Naive thymus-derived CD8-positive, alpha-beta T cell (primary cell): ENCODE measurements at regions not wholly inside any gene's neighbourhood (a gene's known extent, or its start where the extent isn't known, plus 50 kb on each side); places are given as distances from the start of the nearest gene placed in this dataset.

Experiments used
- ATAC-seq, 2 donors: fragments of 150-1000 bp; cut with Tn5 transposase in 1 of 2; sonication (Bioruptor Pico), chemical (Tn5 transposase) in 1 of 2; 1 replicate in 1 of 2; 2 replicates in 1 of 2; pipeline ENCODE4 v1.10.0; 2021; ENCODE audit warnings: mild to moderate bottlenecking in 2 of 2, moderate library complexity in 2 of 2
- POLR2A ChIA-PET: fragments of 350-600 bp; sonication (Branson Sonifier 250); formaldehyde crosslinking; loops from one replicate; lab custom pipeline; 2021; ENCODE audit warnings: antibody characterized with exemption; lab: Charles Lee
- DNase-seq, 10 donors: peaks; one replicate each; pipeline versions ENCODE4 v3.0.0 to v3.0.0-alpha.2; 2020 to 2022
- H3K27ac Mint-ChIP-seq, 10 donors: one replicate each; pipeline ENCODE4 v1.8.0; 2020 to 2022; ENCODE audit warnings: mild to moderate bottlenecking in 10 of 10, mixed read lengths in 10 of 10, moderate library complexity in 4 of 10, inconsistent platforms in 1 of 10
- H3K27me3 Mint-ChIP-seq, 5 donors: one replicate each; pipeline ENCODE4 v1.8.0; 2021 to 2022; ENCODE audit warnings: mixed read lengths in 5 of 5
- H3K36me3 Mint-ChIP-seq, 3 donors: one replicate each; pipeline ENCODE4 v1.8.0; 2020 to 2022; ENCODE audit warnings: mixed read lengths in 3 of 3, mild to moderate bottlenecking in 2 of 3, inconsistent platforms in 1 of 3
- H3K4me1 Mint-ChIP-seq, 4 donors: one replicate each; pipeline ENCODE4 v1.8.0; 2021 to 2022; ENCODE audit warnings: mixed read lengths in 4 of 4
- H3K4me3 Mint-ChIP-seq, 10 donors: one replicate each; pipeline ENCODE4 v1.8.0; 2020 to 2022; ENCODE audit warnings: mild to moderate bottlenecking in 10 of 10, mixed read lengths in 10 of 10, moderate library complexity in 6 of 10, inconsistent platforms in 1 of 10
- H3K9me3 Mint-ChIP-seq, 9 donors: one replicate each; pipeline ENCODE4 v1.8.0; 2020 to 2022; ENCODE audit warnings: mixed read lengths in 9 of 9, mild to moderate bottlenecking in 3 of 9, inconsistent platforms in 1 of 9, moderate library complexity in 1 of 9

GRCh38 chr19:28350037-28350436 lies 862.9 kb downstream of the UQCRFS1 start:
- Mint-ChIP-seq H3K27ac (no peak overlapping the region), H3K9me3 (peaks cover 0 to 25% (median 7%) of the 10 kb centered on the region in 9 donors), H3K27me3 (peaks cover 0 to 5% (median 0%) of the 10 kb centered on the region in 5 donors), H3K36me3 (peaks cover 0 to 4% (median 0%) of the 10 kb centered on the region in 3 donors), H3K4me1 (no peaks in the 10 kb centered on the region), H3K4me3 (no peak overlapping the region)
- DNase-seq (no peak), ATAC-seq (no peak)
- POLR2A ChIA-PET, result no interaction called here

DNA sequence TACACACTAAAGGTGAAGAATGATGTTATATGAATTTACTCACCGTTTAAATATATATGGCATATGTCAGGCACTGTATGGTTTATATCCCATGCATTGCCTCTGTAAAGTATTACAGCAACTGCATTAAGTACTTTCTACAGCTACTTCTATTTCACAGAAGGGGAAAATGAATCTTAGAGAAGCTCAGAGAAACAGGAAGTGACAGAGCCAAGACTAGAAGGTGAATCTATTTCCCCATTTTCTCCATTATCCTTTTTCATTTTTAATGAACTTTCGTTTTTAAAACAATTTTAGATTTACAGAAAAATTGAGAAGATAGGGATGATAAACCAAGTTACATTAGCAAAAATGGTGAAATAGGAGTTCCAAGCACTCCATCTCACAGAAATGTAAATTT lies 863.3 kb downstream of the UQCRFS1 start:
- POLR2A ChIA-PET, result no interaction called here
- Mint-ChIP-seq H3K4me3 (no peak overlapping the region), H3K27ac (no peak overlapping the region), H3K36me3 (peaks cover 0 to 4% (median 0%) of the 10 kb centered on the region in 3 donors), H3K9me3 (peaks cover 0 to 25% (median 7%) of the 10 kb centered on the region in 9 donors), H3K27me3 (peaks cover 0 to 9% (median 0%) of the 10 kb centered on the region in 5 donors), H3K4me1 (no peaks in the 10 kb centered on the region)
- ATAC-seq (no peak), DNase-seq (no peak)

DNA sequence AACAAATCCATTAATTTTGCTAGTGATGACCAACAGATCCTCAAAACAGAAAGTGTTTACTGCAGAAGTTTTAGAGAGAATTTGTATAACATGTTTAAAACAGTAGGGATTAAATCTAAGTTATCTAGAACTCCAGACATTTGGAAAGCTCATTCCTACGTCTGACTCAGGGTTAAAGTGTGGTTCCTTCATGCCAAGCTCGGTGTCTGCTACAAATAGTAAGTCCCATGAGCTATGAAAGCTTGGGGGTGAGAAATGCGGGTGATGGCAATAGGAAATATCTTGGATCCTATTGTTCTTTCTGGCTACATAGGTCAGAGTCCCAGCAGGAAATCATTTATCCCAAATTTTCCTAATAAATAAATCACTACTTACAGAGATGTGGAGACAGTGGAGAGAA lies 867.1 kb downstream of the UQCRFS1 start:
- no peak for DNase-seq
- no peak overlapping the region for H3K4me3 Mint-ChIP-seq
- H3K9me3 Mint-ChIP-seq, result peaks cover 0 to 3% (median 0%) of the 10 kb centered on the region in 9 donors
- ATAC-seq, result no peak
- no peaks in the 10 kb centered on the region for H3K4me1 Mint-ChIP-seq
- POLR2A ChIA-PET, result no interaction called here
- peaks cover 0 to 2% (median 0%) of the 10 kb centered on the region in 3 donors for H3K36me3 Mint-ChIP-seq
- H3K27ac Mint-ChIP-seq, result no peak overlapping the region
- H3K27me3 Mint-ChIP-seq, result peaks cover 0 to 9% (median 0%) of the 10 kb centered on the region in 5 donors

- H3K36me3 Mint-ChIP-seq, result peaks cover 0 to 14% (median 0%) of the 10 kb centered on the region in 3 donors
- POLR2A ChIA-PET, result no interaction called here
- no peak for DNase-seq
- no peak for ATAC-seq
- peaks cover 3 to 17% (median 10%) of the 10 kb centered on the region in 9 donors for H3K9me3 Mint-ChIP-seq
- H3K4me3 Mint-ChIP-seq, result no peak overlapping the region
- H3K27me3 Mint-ChIP-seq, result peaks cover 0 to 5% (median 0%) of the 10 kb centered on the region in 5 donors
- no peak overlapping the region for H3K27ac Mint-ChIP-seq
- H3K4me1 Mint-ChIP-seq, result no peaks in the 10 kb centered on the region
These were observed 871.1 kb downstream of the UQCRFS1 start for GRCh38 chr19:28341810-28342350.

- Mint-ChIP-seq H3K4me3 (no peak overlapping the region), H3K4me1 (no peaks in the 10 kb centered on the region), H3K27me3 (peaks cover 0 to 4% (median 0%) of the 10 kb centered on the region in 5 donors)
These were observed 878.5 kb downstream of the UQCRFS1 start for GRCh38 chr19:28334419-28334818.

DNA sequence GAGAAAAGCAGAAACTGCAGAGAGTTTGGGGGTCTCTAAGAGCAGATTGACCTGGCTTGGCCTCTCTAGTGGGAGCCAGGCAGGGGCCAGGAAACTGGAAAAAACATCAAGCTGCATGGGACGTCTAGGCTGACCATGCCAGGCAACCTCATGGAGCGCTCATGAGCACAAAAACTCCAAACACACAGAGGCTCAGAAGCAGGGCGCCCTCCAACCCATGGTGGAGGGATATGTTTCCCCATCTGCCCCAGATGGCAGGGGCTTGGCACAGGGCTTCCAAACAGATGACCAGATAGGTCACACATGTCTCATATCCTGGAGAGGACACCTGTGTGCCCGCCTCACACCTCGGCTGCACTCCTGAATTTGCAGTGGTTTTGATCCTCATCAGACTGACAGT lies 879.0 kb downstream of the UQCRFS1 start:
- no peak for ATAC-seq
- no peak overlapping the region for H3K27ac Mint-ChIP-seq

More at GRCh38 chr19:28334419-28334818, 878.5 kb downstream of the UQCRFS1 start:
- no peak overlapping the region for H3K27ac Mint-ChIP-seq
- POLR2A ChIA-PET, result no interaction called here
- no peak for ATAC-seq
- H3K36me3 Mint-ChIP-seq, result peaks cover 0 to 5% (median 0%) of the 10 kb centered on the region in 3 donors
- DNase-seq, result no peak
- H3K9me3 Mint-ChIP-seq, result peaks cover 0 to 14% (median 7%) of the 10 kb centered on the region in 9 donors

GRCh38 chr19:28332886-28333285 lies 880.1 kb downstream of the UQCRFS1 start:
- Mint-ChIP-seq H3K27me3 (peaks cover 0 to 10% (median 0%) of the 10 kb centered on the region in 5 donors), H3K27ac (no peak overlapping the region), H3K36me3 (peaks cover 0 to 1% (median 0%) of the 10 kb centered on the region in 3 donors), H3K9me3 (peaks cover 0 to 22% (median 6%) of the 10 kb centered on the region in 9 donors), H3K4me1 (no peaks in the 10 kb centered on the region), H3K4me3 (no peak overlapping the region)
- DNase-seq (no peak), ATAC-seq (no peak)
- POLR2A ChIA-PET, result no interaction called here

More for the DNA sequence above, 879.0 kb downstream of the UQCRFS1 start:
- POLR2A ChIA-PET, result no interaction called here
- DNase-seq, result no peak
- Mint-ChIP-seq H3K9me3 (peaks cover 0 to 15% (median 8%) of the 10 kb centered on the region in 9 donors), H3K36me3 (peaks cover 0 to 2% (median 0%) of the 10 kb centered on the region in 3 donors), H3K4me1 (no peaks in the 10 kb centered on the region), H3K27me3 (peaks cover 0 to 6% (median 0%) of the 10 kb centered on the region in 5 donors), H3K4me3 (no peak overlapping the region)

DNA sequence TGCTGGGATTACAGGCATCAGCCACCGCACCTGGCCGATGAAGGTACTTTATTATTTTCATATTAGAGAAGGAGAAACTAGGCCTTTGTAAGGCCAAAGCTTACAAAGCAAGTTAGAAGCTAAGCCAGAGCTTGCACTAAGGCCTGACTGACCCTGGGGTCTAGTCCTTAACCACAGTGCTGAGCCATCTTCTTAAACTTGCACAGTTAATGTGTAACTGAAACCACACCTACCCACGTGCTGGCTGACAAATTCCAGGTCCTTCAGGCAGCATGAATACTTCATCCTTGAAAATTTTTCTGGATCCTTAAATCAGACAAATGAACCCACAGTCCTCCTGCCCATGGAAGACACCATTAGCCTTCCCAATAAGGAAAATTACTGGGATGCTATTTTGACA lies 880.6 kb downstream of the UQCRFS1 start:
- Mint-ChIP-seq H3K4me3 (no peak overlapping the region), H3K27me3 (peaks cover 0 to 10% (median 0%) of the 10 kb centered on the region in 5 donors), H3K27ac (no peak overlapping the region), H3K36me3 (peaks cover 0 to 1% (median 0%) of the 10 kb centered on the region in 3 donors), H3K4me1 (no peaks in the 10 kb centered on the region), H3K9me3 (peaks cover 0 to 22% (median 5%) of the 10 kb centered on the region in 9 donors)
- ATAC-seq, result no peak
- POLR2A ChIA-PET, result no interaction called here
- DNase-seq, result no peak

DNA sequence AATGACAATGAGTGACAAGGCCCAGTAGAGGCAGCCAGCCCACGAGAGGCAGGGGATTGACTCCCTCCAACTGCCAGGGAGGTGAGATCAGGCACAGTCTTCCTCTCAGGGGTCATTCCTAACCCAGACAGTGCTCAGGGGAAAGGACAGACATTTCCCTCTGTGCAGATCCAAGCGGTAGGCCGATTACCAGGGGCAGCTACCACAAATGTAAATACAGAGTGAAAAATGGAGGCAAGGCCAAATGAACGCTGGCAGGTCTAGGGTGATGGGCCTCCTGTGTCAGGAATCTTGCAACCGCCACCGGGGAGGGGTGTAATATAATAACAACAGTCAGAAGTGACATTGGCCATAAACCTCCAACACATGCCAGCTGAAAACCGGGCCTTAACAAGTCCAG lies 881.4 kb downstream of the UQCRFS1 start:
- H3K36me3 Mint-ChIP-seq, result peaks cover 0 to 1% (median 0%) of the 10 kb centered on the region in 3 donors
- H3K4me3 Mint-ChIP-seq, result no peak overlapping the region
- ATAC-seq (no peak), DNase-seq (no peak)
- no peak overlapping the region for H3K27ac Mint-ChIP-seq
- no peaks in the 10 kb centered on the region for H3K4me1 Mint-ChIP-seq
- H3K27me3 Mint-ChIP-seq, result peaks cover 0 to 10% (median 0%) of the 10 kb centered on the region in 5 donors
- H3K9me3 Mint-ChIP-seq, result peaks cover 0 to 22% (median 5%) of the 10 kb centered on the region in 9 donors
- POLR2A ChIA-PET, result no interaction called here

GRCh38 chr19:28330831-28331230 lies 882.1 kb downstream of the UQCRFS1 start:
- DNase-seq (no peak), ATAC-seq (no peak)
- H3K4me3 Mint-ChIP-seq, result no peak overlapping the region
- H3K9me3 Mint-ChIP-seq, result peaks cover 0 to 22% (median 5%) of the 10 kb centered on the region in 9 donors
- peaks cover 0 to under 1% (median 0%) of the 10 kb centered on the region in 4 donors for H3K4me1 Mint-ChIP-seq
- H3K36me3 Mint-ChIP-seq, result peaks cover 0 to 1% (median 0%) of the 10 kb centered on the region in 3 donors
- H3K27me3 Mint-ChIP-seq, result peaks cover 0 to 6% (median 0%) of the 10 kb centered on the region in 5 donors
- H3K27ac Mint-ChIP-seq, result no peak overlapping the region
- POLR2A ChIA-PET, result no interaction called here

DNA sequence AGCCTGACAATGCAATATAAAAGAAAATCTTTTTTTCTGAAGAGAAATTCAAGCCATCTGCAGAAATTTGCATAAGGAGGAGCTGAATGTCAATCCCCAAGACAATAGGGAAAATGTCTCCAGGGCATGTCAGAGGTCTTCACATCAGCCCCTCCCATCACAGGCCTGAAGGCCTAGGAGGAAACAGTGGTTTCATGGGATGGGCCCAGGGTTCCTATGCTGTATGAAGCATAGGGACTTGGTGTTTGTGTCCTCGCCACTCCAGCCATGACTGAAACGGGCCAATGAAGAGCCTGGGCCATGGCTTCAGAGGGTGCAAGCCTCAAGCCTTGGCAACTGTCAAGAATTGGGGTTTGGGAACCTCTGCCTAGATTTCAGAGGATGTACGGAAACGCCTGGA lies 883.5 kb downstream of the UQCRFS1 start:
- H3K9me3 Mint-ChIP-seq, result peaks cover 0 to 22% (median 1%) of the 10 kb centered on the region in 9 donors

GRCh38 chr19:28327905-28328304 lies 885.0 kb downstream of the UQCRFS1 start:
- peaks cover 0 to 3% (median 0%) of the 10 kb centered on the region in 4 donors for H3K4me1 Mint-ChIP-seq
- H3K27me3 Mint-ChIP-seq, result peaks cover 0 to 6% (median 0%) of the 10 kb centered on the region in 5 donors
- POLR2A ChIA-PET, result no interaction called here
- H3K27ac Mint-ChIP-seq, result no peak overlapping the region
- H3K9me3 Mint-ChIP-seq, result peaks cover 0 to 12% (median 1%) of the 10 kb centered on the region in 9 donors
- H3K36me3 Mint-ChIP-seq, result peaks cover 0 to 1% (median 0%) of the 10 kb centered on the region in 3 donors
- DNase-seq (no peak), ATAC-seq (no peak)
- no peak overlapping the region for H3K4me3 Mint-ChIP-seq

More for the DNA sequence above, 883.5 kb downstream of the UQCRFS1 start:
- no peak for DNase-seq
- ATAC-seq, result no peak
- Mint-ChIP-seq H3K27ac (no peak overlapping the region), H3K27me3 (peaks cover 0 to 6% (median 0%) of the 10 kb centered on the region in 5 donors), H3K36me3 (peaks cover 0 to 1% (median 0%) of the 10 kb centered on the region in 3 donors), H3K4me3 (no peak overlapping the region), H3K4me1 (peaks cover 0 to 3% (median 0%) of the 10 kb centered on the region in 4 donors)
- POLR2A ChIA-PET, result no interaction called here

DNA sequence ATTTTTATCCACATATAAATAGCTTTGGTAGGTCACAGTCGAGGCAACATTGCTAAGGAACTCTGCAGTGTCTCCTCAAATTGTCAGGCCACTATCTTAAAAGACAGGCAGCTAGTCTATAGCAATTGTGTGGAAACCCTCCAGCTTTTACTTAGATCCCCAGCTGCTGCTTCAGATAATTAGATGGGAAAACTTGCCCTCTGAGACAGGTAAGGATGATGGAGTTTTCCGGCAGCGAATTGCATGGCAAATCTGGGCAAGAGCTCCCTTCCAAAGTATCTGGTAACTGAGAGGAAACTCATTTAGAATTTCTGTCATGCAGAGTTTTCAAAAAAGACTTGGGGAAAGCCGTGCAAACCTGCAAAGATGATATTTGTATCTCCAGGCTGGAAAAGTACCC lies 886.2 kb downstream of the UQCRFS1 start:
- no peak overlapping the region for H3K4me3 Mint-ChIP-seq
- H3K9me3 Mint-ChIP-seq, result peaks cover 0 to 11% (median 1%) of the 10 kb centered on the region in 9 donors
- ATAC-seq (no peak), DNase-seq (no peak)
- POLR2A ChIA-PET, result no interaction called here
- peaks cover 0 to 6% (median 0%) of the 10 kb centered on the region in 5 donors for H3K27me3 Mint-ChIP-seq
- H3K27ac Mint-ChIP-seq, result no peak overlapping the region
- peaks cover 0 to 1% (median 0%) of the 10 kb centered on the region in 3 donors for H3K36me3 Mint-ChIP-seq
- peaks cover 0 to 3% (median 0%) of the 10 kb centered on the region in 4 donors for H3K4me1 Mint-ChIP-seq
